ENCODE measurements at regions not wholly inside any gene's neighbourhood (a gene's known extent, or its start where the extent isn't known, plus 50 kb on each side); places are given as distances from the start of the nearest gene placed in this dataset.
A peak's percentile ranks its signal among the peaks of the same experiment; 100 is the strongest.

DNA sequence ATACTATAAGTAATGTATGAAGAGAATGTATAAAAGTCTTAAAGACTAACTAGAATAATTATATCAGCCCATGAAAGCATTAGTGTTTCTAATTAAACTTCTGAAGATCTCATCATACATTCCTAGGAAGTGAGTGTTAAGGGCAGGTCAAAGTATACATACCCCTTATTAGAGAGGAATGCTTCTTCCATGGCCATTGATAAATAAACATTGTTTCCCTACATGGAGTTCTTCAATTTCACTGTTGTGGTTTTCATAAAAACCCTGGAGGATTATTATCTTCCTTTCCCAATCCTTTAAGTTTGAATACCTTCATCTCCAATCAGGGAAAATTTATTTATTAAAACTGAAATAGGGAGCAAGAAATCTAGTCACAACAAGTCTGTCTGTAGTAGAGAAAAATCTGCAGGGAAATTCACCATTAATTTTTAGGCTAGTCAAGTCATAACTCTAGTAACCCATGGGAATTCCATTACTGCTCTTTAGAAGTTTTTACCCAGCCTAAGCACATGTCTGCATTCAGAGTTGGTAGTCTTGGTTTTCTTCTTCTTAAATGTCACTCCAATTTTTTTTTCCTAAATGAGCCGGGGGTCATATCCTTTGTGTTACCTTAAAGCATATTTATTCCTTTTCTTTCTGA, 147.0 kb downstream of the TNFSF18 start:
- peak; percentile 73 for ATAC-seq

DNA sequence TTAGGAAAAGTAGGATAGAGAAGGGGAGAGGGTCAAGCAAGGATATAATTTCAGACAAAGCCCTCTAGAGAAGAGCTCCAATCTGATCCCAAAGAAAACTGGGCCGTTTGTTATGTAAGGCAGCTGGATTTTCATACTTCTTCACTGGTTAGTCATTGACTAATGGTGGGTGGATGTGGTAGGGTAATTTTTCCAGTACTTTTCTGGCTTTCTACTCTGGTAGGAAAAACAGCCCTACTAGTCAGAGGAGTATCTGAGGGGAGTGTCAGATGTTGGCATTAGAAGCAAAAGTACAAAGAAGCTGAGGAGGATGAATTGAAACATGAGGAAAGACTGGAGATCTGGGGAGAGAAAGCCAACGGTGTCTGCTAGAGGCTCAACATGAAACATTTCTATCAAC, 145.3 kb downstream of the TNFSF18 start:
- TF ChIP-seq TCF4 (CRISPR knock-in tag; IDR thresholded peaks at IDR 0.05; ENCODE audit: borderline replicate concordance) (no peak), ZFP3 (CRISPR knock-in tag; IDR thresholded peaks at IDR 0.05) (no peak), ZNF70 (CRISPR knock-in tag; IDR thresholded peaks at IDR 0.05) (no peak), ISL1 (CRISPR knock-in tag; IDR thresholded peaks at IDR 0.05) (no peak)
- TF ChIP-seq, protein P1, sequence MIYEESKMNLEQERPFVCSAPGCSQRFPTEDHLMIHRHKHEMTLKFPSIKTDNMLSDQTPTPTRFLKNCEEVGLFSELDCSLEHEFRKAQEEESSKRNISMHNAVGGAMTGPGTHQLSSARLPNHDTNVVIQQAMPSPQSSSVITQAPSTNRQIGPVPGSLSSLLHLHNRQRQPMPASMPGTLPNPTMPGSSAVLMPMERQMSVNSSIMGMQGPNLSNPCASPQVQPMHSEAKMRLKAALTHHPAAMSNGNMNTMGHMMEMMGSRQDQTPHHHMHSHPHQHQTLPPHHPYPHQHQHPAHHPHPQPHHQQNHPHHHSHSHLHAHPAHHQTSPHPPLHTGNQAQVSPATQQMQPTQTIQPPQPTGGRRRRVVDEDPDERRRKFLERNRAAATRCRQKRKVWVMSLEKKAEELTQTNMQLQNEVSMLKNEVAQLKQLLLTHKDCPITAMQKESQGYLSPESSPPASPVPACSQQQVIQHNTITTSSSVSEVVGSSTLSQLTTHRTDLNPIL (CRISPR knock-in tag; IDR thresholded peaks at IDR 0.05; ENCODE audit: low read depth): no peak
- TF ChIP-seq, protein P2, sequence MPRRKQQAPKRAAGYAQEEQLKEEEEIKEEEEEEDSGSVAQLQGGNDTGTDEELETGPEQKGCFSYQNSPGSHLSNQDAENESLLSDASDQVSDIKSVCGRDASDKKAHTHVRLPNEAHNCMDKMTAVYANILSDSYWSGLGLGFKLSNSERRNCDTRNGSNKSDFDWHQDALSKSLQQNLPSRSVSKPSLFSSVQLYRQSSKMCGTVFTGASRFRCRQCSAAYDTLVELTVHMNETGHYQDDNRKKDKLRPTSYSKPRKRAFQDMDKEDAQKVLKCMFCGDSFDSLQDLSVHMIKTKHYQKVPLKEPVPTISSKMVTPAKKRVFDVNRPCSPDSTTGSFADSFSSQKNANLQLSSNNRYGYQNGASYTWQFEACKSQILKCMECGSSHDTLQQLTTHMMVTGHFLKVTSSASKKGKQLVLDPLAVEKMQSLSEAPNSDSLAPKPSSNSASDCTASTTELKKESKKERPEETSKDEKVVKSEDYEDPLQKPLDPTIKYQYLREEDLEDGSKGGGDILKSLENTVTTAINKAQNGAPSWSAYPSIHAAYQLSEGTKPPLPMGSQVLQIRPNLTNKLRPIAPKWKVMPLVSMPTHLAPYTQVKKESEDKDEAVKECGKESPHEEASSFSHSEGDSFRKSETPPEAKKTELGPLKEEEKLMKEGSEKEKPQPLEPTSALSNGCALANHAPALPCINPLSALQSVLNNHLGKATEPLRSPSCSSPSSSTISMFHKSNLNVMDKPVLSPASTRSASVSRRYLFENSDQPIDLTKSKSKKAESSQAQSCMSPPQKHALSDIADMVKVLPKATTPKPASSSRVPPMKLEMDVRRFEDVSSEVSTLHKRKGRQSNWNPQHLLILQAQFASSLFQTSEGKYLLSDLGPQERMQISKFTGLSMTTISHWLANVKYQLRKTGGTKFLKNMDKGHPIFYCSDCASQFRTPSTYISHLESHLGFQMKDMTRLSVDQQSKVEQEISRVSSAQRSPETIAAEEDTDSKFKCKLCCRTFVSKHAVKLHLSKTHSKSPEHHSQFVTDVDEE (CRISPR knock-in tag; IDR thresholded peaks at IDR 0.05): no peak
- TF ChIP-seq, protein P3, sequence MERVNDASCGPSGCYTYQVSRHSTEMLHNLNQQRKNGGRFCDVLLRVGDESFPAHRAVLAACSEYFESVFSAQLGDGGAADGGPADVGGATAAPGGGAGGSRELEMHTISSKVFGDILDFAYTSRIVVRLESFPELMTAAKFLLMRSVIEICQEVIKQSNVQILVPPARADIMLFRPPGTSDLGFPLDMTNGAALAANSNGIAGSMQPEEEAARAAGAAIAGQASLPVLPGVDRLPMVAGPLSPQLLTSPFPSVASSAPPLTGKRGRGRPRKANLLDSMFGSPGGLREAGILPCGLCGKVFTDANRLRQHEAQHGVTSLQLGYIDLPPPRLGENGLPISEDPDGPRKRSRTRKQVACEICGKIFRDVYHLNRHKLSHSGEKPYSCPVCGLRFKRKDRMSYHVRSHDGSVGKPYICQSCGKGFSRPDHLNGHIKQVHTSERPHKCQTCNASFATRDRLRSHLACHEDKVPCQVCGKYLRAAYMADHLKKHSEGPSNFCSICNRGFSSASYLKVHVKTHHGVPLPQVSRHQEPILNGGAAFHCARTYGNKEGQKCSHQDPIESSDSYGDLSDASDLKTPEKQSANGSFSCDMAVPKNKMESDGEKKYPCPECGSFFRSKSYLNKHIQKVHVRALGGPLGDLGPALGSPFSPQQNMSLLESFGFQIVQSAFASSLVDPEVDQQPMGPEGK (CRISPR knock-in tag; IDR thresholded peaks at IDR 0.05; ENCODE audit: borderline replicate concordance): no peak
- TF ChIP-seq, protein P4, sequence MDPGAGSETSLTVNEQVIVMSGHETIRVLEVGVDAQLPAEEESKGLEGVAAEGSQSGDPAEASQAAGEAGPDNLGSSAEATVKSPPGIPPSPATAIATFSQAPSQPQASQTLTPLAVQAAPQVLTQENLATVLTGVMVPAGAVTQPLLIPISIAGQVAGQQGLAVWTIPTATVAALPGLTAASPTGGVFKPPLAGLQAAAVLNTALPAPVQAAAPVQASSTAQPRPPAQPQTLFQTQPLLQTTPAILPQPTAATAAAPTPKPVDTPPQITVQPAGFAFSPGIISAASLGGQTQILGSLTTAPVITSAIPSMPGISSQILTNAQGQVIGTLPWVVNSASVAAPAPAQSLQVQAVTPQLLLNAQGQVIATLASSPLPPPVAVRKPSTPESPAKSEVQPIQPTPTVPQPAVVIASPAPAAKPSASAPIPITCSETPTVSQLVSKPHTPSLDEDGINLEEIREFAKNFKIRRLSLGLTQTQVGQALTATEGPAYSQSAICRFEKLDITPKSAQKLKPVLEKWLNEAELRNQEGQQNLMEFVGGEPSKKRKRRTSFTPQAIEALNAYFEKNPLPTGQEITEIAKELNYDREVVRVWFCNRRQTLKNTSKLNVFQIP (CRISPR knock-in tag; IDR thresholded peaks at IDR 0.05; ENCODE audit: borderline replicate concordance, low read depth): no peak
- ATAC-seq: no peak

More for the DNA sequence above, 147.0 kb downstream of the TNFSF18 start:
- TF ChIP-seq, protein P4 (CRISPR knock-in tag; IDR thresholded peaks at IDR 0.05; ENCODE audit: borderline replicate concordance, low read depth): no peak
- TF ChIP-seq TOX (CRISPR knock-in tag; IDR thresholded peaks at IDR 0.05; ENCODE audit: borderline replicate concordance) (peak; percentile 23; the same call in 1 of the 2 replicates), TCF4 (CRISPR knock-in tag; IDR thresholded peaks at IDR 0.05; ENCODE audit: borderline replicate concordance) (no peak), ZC3H10 (CRISPR knock-in tag; IDR thresholded peaks at IDR 0.05) (0 out of 2 replicates have a peak, but pooled peaks have one; percentile 3)

- ATAC-seq: no peak
- 0 out of 2 replicates have a peak, but pooled peaks have one; percentile 22 for TF ChIP-seq TOX (CRISPR knock-in tag; IDR thresholded peaks at IDR 0.05; ENCODE audit: borderline replicate concordance)
- TF ChIP-seq PPARA (CRISPR knock-in tag; IDR thresholded peaks at IDR 0.05; ENCODE audit: borderline replicate concordance): no peak
- TF ChIP-seq ZC3H10 (CRISPR knock-in tag; IDR thresholded peaks at IDR 0.05): peak; percentile 56; the same call in 1 of the 2 replicates
- no peak for TF ChIP-seq ISL1 (CRISPR knock-in tag; IDR thresholded peaks at IDR 0.05)
- TF ChIP-seq, protein P2 (CRISPR knock-in tag; IDR thresholded peaks at IDR 0.05): no peak
Observed at GRCh38 chr1:172906778-172907592, 143.8 kb downstream of the TNFSF18 start.
